AG09319 (cell line): ENCODE measurements at regions not wholly inside any gene's neighbourhood (a gene's known extent, or its start where the extent isn't known, plus 50 kb on each side); places are given as distances from the start of the nearest gene placed in this dataset.
A peak's percentile ranks its signal among the peaks of the same experiment; 100 is the strongest.

ENCODE experiments used
- DNase-seq: peaks from one replicate; pipeline ENCODE4 v3.0.0-alpha.2; 2010; ENCODE audit warnings: low read depth; ENCODE audit errors: extremely low read depth
- TF ChIP-seq, protein P1 (sequence below): IDR thresholded peaks from 2 replicates; pipeline ENCODE4 v1.5.1; 2011; ENCODE audit warnings: low read depth, mild to moderate bottlenecking, inconsistent platforms, low read length, moderate library complexity

DNA sequence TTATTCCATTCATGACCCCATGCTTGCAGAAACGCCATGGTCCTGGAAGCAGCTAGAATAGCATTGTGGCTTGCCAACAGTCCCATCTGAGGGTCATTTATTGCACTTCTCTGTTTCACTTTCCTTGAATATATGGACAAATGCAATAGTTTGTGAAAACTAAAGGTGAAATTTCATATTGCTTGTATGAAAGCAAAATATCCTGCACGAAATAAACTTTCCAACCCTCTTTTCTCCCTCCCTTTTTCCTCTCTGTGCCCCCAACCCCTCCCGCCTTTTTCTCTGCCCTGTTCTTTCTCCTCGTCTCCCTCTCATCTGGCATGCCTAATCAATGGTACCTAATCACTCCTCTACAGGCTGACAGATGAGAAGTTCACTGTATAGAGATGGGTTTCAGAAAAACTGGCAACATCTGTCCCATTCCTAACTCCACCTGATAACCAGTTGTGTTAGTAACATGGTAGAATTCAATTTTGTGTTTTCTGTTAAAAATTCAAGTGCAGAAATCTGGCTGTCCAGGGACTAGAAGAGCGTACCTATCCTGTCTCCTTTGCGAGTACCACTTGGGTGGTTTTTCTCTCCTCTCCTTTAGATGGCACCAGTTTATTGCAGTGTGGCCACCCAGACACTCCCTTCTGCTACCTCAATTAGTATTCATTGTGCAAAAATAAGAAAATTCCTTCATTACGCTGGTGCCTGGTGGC lies 198.6 kb downstream of the FOXA2 start:
- no peak for DNase-seq
- TF ChIP-seq, protein P1, sequence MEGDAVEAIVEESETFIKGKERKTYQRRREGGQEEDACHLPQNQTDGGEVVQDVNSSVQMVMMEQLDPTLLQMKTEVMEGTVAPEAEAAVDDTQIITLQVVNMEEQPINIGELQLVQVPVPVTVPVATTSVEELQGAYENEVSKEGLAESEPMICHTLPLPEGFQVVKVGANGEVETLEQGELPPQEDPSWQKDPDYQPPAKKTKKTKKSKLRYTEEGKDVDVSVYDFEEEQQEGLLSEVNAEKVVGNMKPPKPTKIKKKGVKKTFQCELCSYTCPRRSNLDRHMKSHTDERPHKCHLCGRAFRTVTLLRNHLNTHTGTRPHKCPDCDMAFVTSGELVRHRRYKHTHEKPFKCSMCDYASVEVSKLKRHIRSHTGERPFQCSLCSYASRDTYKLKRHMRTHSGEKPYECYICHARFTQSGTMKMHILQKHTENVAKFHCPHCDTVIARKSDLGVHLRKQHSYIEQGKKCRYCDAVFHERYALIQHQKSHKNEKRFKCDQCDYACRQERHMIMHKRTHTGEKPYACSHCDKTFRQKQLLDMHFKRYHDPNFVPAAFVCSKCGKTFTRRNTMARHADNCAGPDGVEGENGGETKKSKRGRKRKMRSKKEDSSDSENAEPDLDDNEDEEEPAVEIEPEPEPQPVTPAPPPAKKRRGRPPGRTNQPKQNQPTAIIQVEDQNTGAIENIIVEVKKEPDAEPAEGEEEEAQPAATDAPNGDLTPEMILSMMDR = peak; percentile 15

DNA sequence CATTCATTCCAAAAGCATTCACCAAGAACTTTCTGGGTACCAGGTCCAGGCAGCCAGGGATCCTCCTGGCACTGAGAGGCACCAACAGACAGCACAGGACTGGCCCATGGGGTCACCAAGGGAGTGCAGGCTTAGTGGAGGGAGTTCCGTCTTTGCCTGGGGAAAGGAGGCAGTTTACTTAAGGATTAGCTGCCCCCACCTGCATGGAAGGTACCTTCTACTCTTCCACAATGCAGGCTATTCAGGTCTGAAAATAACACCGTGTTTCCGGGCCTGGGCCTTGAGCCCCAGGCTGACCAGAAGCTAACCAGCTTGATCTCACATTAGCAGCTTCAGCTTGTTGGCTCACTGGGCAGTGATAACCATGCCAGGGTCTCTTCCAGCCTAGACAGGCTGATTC lies 199.4 kb downstream of the FOXA2 start:
- TF ChIP-seq, protein P1 = no peak
- DNase-seq = no peak

DNA sequence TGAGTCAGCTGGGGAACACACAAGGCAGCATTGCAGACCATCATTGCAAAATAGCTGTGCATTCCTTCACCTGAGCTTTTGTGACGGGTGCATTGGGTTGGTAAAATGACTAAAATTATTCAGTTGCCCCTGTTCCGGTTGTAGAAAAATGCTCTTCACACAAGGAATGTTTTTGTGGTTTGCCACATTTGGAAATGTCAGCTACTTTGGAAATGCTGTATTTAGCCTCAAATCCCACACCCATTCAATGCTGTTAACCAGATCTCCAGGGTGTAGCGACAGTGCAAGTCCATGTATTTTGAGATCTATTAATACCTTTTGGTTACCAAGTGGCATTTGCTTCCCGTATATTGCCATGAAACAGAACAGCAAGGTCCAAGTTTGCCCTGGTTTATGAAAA lies 201.2 kb downstream of the FOXA2 start:
- TF ChIP-seq, protein P1 = no peak

DNA sequence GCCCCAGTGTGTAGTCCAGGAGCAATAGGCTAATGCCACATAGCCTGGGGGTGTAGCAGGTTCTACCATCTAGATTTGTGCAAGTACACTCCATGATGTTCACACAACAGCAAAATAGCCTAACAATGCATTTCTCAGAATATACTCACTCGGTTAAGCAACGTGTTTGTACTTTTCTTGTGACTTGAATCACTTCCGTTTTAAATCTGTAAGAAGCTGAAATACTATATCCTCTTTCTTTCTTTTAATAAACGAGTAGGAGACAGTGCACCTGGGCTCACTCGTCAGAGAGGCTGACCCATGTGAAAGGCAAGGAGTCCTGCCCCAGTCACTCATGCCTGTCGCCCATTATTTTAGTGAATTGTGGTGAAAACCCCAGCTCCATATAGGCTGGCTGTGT lies 201.6 kb downstream of the FOXA2 start:
- TF ChIP-seq, protein P1 = no peak
- no peak for DNase-seq

More for the DNA sequence above, 201.2 kb downstream of the FOXA2 start:
- DNase-seq = no peak

DNA sequence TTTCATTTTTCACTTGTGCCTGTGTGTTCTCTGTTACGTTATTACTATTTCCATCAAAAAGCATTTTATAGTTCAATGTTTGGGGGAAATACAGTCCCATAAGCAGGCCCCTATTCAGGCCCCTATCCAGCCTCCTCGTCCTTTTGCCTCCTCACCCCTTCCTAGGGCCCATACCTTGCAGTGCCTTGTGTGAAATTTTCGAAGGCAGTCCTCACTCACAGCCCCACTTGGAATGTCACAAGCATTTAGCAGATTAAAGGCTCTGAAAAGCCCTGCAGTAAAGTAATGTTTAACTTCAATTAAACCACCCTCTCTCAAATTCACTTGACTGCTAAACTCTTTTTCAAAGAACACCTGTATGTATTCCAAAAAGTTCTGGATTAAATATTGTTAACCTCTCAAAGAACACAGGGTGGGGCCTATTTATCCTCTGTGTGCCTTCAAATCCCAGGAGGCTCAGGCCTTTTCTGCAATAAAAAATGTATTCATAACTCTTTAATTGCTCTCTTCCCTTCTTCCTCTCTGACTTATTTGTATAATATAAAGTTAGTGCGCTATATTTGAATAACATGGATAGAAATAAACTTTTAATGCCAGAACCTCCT lies 202.5 kb downstream of the FOXA2 start:
- no peak for DNase-seq

DNA sequence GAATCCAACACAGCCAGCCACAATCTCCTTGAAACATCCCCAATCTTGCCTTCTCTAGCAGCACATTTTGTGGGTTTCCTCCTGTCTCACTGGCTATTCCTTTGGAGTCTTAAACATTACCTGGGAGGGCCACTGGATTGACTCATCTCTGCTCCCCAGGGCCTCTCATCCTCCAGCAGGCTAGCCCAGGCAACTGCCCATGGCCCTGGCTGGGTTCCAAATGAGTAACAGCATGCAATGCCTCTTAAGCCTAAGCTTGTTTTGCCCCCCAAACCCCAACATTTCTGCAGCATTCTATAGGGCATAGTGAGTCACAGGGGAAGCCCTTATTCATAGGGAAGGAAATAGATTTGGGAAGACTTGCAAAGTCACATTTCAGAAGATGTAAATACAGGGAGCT lies 204.9 kb downstream of the FOXA2 start:
- no peak for DNase-seq
- TF ChIP-seq, protein P1 = no peak

More for the DNA sequence above, 202.5 kb downstream of the FOXA2 start:
- TF ChIP-seq, protein P1 = no peak

DNA sequence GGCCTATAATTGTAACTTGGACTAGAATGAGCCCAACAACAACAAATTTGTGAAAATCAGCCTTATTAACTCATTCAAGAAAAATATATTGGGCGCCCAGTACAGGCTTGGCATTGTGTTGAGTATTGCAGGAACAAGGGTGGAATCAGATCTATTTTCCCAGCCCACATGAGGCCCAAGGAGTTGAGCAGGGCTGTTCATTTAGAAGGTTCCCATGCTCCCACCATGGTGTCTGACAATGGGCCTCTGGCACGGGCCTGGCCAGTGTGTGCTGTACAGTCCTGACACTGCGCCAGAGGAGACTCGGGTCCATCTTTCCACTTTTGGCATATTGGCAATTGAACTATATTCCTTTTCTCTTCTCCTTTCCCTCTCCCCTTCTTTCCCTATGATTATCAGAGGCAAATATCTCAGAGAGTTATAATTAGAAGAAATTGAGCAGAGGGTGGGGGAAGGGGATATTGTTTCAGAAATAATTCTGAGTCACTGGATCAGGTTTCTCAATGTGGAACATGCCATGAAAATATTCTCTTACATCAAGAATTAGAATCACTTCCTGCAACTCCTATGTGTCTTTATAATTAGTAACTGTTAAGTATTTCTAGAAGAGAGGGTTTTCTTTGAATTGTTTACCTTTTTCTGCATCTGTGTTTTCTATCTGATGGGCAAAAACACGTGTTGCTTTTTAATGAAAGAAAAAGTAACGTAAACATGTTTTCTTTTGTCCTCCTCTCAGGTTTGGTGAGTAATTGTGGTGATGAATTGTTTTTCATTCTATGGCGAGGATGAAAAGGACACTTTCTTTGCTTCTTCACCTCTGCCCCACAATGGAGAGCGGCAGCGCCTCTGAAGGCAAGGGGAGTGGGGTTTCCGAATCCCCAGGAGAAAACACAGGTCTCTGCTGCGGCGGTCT lies 209.4 kb downstream of the FOXA2 start:
- TF ChIP-seq, protein P1 = no peak
- no peak for DNase-seq
